ENCODE measurements at regions not wholly inside any gene's neighbourhood (a gene's known extent, or its start where the extent isn't known, plus 50 kb on each side); places are given as distances from the start of the nearest gene placed in this dataset.

GRCh38 chr7:132672200-132672990 lies 96.1 kb upstream of the PLXNA4 start:
- no peak for DNase-seq (ENCODE audit: low read depth)

GRCh38 chr7:132666774-132667172 lies 90.5 kb upstream of the PLXNA4 start:
- no peak for DNase-seq (ENCODE audit: low read depth)

GRCh38 chr7:132666071-132666773 lies 90.0 kb upstream of the PLXNA4 start:
- peak; percentile 8 for DNase-seq (ENCODE audit: low read depth)

GRCh38 chr7:132656846-132657776 lies 80.8 kb upstream of the PLXNA4 start:
- DNase-seq (ENCODE audit: low read depth): no peak

- no peak for DNase-seq (ENCODE audit: low read depth)
These were observed 80.1 kb upstream of the PLXNA4 start for GRCh38 chr7:132656341-132656740.

- no peak for DNase-seq (ENCODE audit: low read depth)
These were observed 79.0 kb upstream of the PLXNA4 start for GRCh38 chr7:132655131-132655727.

GRCh38 chr7:132654150-132654549 lies 77.9 kb upstream of the PLXNA4 start:
- no peak for DNase-seq (ENCODE audit: low read depth)

- DNase-seq (ENCODE audit: low read depth): no peak
These were observed 77.2 kb upstream of the PLXNA4 start for GRCh38 chr7:132653366-132653930.

- DNase-seq (ENCODE audit: low read depth): no peak
These were observed 76.2 kb upstream of the PLXNA4 start for GRCh38 chr7:132652507-132652906.

- DNase-seq (ENCODE audit: low read depth): peak; percentile 48
These were observed 74.2 kb upstream of the PLXNA4 start for GRCh38 chr7:132650498-132650897.

GRCh38 chr7:132647311-132647710 lies 71.0 kb upstream of the PLXNA4 start:
- no peak for DNase-seq (ENCODE audit: low read depth)

- DNase-seq (ENCODE audit: low read depth): peak; percentile 4
These were observed 69.8 kb upstream of the PLXNA4 start for GRCh38 chr7:132646052-132646451.

- no peak for DNase-seq (ENCODE audit: low read depth)
These were observed 67.0 kb upstream of the PLXNA4 start for GRCh38 chr7:132643302-132643701.

GRCh38 chr7:132641238-132641637 lies 65.0 kb upstream of the PLXNA4 start:
- DNase-seq (ENCODE audit: low read depth): no peak

GRCh38 chr7:132639983-132640382 lies 63.7 kb upstream of the PLXNA4 start:
- DNase-seq (ENCODE audit: low read depth): no peak

GRCh38 chr7:132638000-132638399 lies 61.7 kb upstream of the PLXNA4 start:
- no peak for DNase-seq (ENCODE audit: low read depth)

- no peak for DNase-seq (ENCODE audit: low read depth)
These were observed 60.3 kb upstream of the PLXNA4 start for GRCh38 chr7:132636581-132636980.

- no peak for DNase-seq (ENCODE audit: low read depth)
These were observed 58.9 kb upstream of the PLXNA4 start for GRCh38 chr7:132635127-132635526.

GRCh38 chr7:132630834-132631233 lies 54.6 kb upstream of the PLXNA4 start:
- no peak for DNase-seq (ENCODE audit: low read depth)
